WTC11 (cell line): ENCODE measurements at regions not wholly inside any gene's neighbourhood (a gene's known extent, or its start where the extent isn't known, plus 50 kb on each side); places are given as distances from the start of the nearest gene placed in this dataset.

Source experiments
- ATF1 ChIP-seq: sonication (generic); formaldehyde crosslinking; IDR thresholded peaks from 2 replicates; pipeline ENCODE4 v1.8.1; 2023; ENCODE audit warnings: mild to moderate bottlenecking, moderate library complexity, missing genetic modification reagents
- CTCF ChIP-seq: fragments of 200-600 bp; IDR thresholded peaks from 2 replicates; pipeline ENCODE4 v1.8.0; 2022; ENCODE audit warnings: antibody characterized with exemption
- MAX ChIP-seq: sonication (generic); formaldehyde crosslinking; IDR thresholded peaks from 2 replicates; pipeline ENCODE4 v1.8.0; 2022; ENCODE audit warnings: mild to moderate bottlenecking, missing genetic modification reagents
- ZNF121 ChIP-seq: sonication (generic); formaldehyde crosslinking; IDR thresholded peaks from 2 replicates; pipeline ENCODE4 v1.8.0; 2023; ENCODE audit warnings: missing genetic modification reagents

- no peak for TF ChIP-seq MAX (CRISPR knock-in tag)
- no peak for TF ChIP-seq CTCF
- no peak for TF ChIP-seq ZNF121 (CRISPR knock-in tag)
- no peak for TF ChIP-seq ATF1 (CRISPR knock-in tag)
Measured at GRCh38 chr14:45658226-45658916, 405.4 kb upstream of the MIS18BP1 start.
